ENCODE measurements at regions not wholly inside any gene's neighbourhood (a gene's known extent, or its start where the extent isn't known, plus 50 kb on each side); places are given as distances from the start of the nearest gene placed in this dataset.
"Not testable (repeated sequence)": the region's sequence is repeated elsewhere in the genome, so short reads cannot be mapped to it uniquely, and the experiment has no call there.

DNA sequence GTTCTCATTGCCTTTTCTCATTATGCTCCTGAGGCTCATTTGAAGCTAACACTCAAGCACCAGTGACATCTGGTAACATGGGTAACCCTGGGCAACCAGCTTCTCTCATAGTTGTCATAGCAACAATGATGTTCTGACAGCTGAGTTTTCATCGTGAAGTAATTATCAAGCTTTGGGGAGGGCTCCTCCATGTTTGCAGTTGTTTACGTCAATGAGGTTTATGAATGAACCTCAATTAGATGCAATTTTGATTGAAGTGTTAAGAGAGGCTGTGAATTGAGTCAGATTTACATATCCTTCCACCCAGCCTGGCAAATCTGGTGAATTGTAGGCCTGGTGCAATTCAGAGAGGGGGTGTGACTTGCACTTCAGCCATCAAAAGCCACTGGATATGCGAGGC, 119.3 kb upstream of the CHD2 start:
- WGBS: 90% methylated on average over 3 of the region's 3 CpGs
- Histone ChIP-seq H3K4me3 (no peak overlapping the region), H3K27ac (replicated peaks in 1 of 4) (no peak overlapping the region), H3K27me3 (no peaks in the 10 kb centered on the region), H3K4me1 (no peaks in the 10 kb centered on the region), H3K9me3 (no peaks in the 10 kb centered on the region), H3K36me3 (peaks cover 0 to 4% (median 0%) of the 10 kb centered on the region in 4 donors)
- DNase-seq (ENCODE audit: extremely low spot score): no peak
- no peak for TF ChIP-seq POLR2A (IDR thresholded peaks at IDR 0.05; ENCODE audit: low read depth)
- TF ChIP-seq POLR2AphosphoS5 (IDR thresholded peaks at IDR 0.05): no peak
- TF ChIP-seq, protein P1, sequence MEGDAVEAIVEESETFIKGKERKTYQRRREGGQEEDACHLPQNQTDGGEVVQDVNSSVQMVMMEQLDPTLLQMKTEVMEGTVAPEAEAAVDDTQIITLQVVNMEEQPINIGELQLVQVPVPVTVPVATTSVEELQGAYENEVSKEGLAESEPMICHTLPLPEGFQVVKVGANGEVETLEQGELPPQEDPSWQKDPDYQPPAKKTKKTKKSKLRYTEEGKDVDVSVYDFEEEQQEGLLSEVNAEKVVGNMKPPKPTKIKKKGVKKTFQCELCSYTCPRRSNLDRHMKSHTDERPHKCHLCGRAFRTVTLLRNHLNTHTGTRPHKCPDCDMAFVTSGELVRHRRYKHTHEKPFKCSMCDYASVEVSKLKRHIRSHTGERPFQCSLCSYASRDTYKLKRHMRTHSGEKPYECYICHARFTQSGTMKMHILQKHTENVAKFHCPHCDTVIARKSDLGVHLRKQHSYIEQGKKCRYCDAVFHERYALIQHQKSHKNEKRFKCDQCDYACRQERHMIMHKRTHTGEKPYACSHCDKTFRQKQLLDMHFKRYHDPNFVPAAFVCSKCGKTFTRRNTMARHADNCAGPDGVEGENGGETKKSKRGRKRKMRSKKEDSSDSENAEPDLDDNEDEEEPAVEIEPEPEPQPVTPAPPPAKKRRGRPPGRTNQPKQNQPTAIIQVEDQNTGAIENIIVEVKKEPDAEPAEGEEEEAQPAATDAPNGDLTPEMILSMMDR (IDR thresholded peaks at IDR 0.05): no peak
- TF ChIP-seq EP300 (IDR thresholded peaks at IDR 0.05): no peak
- intact Hi-C loops (cut with DNase I): no loop called here

DNA sequence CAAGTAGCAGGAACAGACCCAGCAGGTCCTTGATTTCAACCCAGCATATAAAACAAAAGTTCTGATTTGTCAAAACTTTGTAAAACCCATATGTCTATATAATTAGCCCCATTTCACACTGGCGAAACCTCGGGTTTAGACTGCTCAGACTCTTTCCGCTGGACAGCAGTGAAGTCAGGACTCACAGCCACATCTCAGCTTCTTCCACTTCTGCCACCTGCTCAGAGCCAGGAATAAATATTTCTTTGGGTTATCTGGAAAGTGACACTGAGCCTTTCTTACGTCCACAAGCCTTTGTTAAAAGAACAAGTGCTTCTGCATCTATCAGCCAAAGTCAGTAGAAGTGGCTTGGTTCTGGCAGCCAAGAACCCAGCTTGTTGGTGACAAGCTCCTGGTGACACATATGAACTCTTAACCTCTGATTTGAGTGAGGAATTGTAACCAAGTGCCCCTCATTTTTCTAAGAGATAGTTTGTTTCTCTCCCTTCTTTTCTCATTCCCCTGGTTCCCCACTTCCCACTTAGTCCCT, 118.1 kb upstream of the CHD2 start:
- TF ChIP-seq POLR2A (IDR thresholded peaks at IDR 0.05; ENCODE audit: low read depth): no peak
- no peak for TF ChIP-seq EP300 (IDR thresholded peaks at IDR 0.05)
- TF ChIP-seq, protein P1 (IDR thresholded peaks at IDR 0.05): no peak
- no peak for TF ChIP-seq POLR2AphosphoS5 (IDR thresholded peaks at IDR 0.05)
- 87% methylated on average over 4 of the region's 4 CpGs for WGBS
- Histone ChIP-seq H3K4me1 (no peaks in the 10 kb centered on the region), H3K27me3 (no peaks in the 10 kb centered on the region), H3K4me3 (no peak overlapping the region), H3K36me3 (peaks cover 0 to 4% (median 0%) of the 10 kb centered on the region in 4 donors), H3K9me3 (no peaks in the 10 kb centered on the region), H3K27ac (replicated peaks in 1 of 4) (no peak overlapping the region)
- intact Hi-C loops (cut with DNase I): no loop called here
- no peak for DNase-seq (ENCODE audit: extremely low spot score)

DNA sequence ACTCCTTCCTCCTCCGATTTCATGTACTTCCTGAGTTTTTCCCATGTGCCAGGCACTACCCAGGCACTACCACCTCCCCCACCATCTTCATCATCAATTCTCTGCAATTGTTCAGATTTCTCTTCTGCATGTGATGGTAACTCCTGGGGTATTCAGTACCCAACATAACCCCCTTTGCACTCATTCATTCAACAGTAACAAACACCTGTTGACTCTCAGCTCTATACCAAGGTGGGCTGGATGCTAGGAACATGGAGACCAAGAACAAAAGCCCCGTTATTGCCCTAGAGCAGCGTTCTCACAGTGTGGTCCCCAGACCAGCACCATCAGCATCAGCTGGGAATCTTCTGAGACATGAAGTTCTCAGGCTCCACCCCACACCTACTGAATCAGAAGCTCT, 113.0 kb upstream of the CHD2 start:
- H3K27me3 ChIP-seq: no peaks in the 10 kb centered on the region

DNA sequence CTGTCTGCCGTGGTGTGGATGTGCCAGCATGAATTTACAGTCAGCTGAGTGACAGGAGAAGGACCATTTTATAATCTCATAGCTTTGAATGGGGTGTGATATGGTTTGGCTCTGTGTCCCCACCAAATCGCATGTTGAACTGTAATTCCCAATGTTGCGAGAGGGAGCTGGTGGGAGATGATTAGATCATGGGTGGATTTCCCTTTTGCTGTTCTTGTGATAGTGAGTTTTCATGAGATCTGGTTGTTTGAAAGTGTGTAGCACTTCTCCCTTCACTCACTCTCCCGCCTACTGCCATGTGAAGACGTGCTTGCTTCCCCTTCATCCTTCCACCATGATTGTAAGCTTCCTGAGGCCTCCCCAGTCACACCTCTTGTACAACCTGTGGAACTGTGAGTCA, 111.9 kb upstream of the CHD2 start:
- WGBS: 97% methylated on average over 5 of the region's 5 CpGs
- intact Hi-C loops (cut with DNase I): no loop called here
- no peak for DNase-seq (ENCODE audit: extremely low spot score)

More for the DNA sequence above, 113.0 kb upstream of the CHD2 start:
- no peak for TF ChIP-seq POLR2A (IDR thresholded peaks at IDR 0.05; ENCODE audit: low read depth)
- TF ChIP-seq, protein P1 (IDR thresholded peaks at IDR 0.05): no peak
- no peak for TF ChIP-seq EP300 (IDR thresholded peaks at IDR 0.05)
- TF ChIP-seq POLR2AphosphoS5 (IDR thresholded peaks at IDR 0.05): no peak
- Histone ChIP-seq H3K36me3 (no peaks in the 10 kb centered on the region), H3K4me1 (no peaks in the 10 kb centered on the region), H3K9me3 (no peaks in the 10 kb centered on the region), H3K4me3 (no peak overlapping the region), H3K27ac (replicated peaks in 1 of 4) (no peak overlapping the region)
- no peak for DNase-seq (ENCODE audit: extremely low spot score)
- WGBS: 92% methylated on average over 3 of the region's 3 CpGs
- intact Hi-C loops (cut with DNase I): no loop called here

GRCh38 chr15:92788793-92789192, 111.3 kb upstream of the CHD2 start:
- H3K27ac ChIP-seq (replicated peaks in 1 of 4); H3K4me1 ChIP-seq; H3K27me3 ChIP-seq; DNase-seq (ENCODE audit: extremely low spot score); intact Hi-C loops (cut with DNase I); H3K36me3 ChIP-seq; H3K4me3 ChIP-seq; H3K9me3 ChIP-seq: not testable (repeated sequence)
- 99% methylated on average over 15 of the region's 15 CpGs for WGBS

More for the DNA sequence above, 111.9 kb upstream of the CHD2 start:
- Histone ChIP-seq H3K9me3 (no peaks in the 10 kb centered on the region), H3K27me3 (no peaks in the 10 kb centered on the region), H3K4me1 (no peaks in the 10 kb centered on the region), H3K27ac (replicated peaks in 1 of 4) (no peak overlapping the region), H3K4me3 (no peak overlapping the region), H3K36me3 (no peaks in the 10 kb centered on the region)
- TF ChIP-seq, protein P1 (IDR thresholded peaks at IDR 0.05): no peak
- TF ChIP-seq EP300 (IDR thresholded peaks at IDR 0.05) (no peak), POLR2A (IDR thresholded peaks at IDR 0.05; ENCODE audit: low read depth) (no peak), POLR2AphosphoS5 (IDR thresholded peaks at IDR 0.05) (no peak)

All from esophagus muscularis mucosa (tissue), 4 donors.